Left kidney (tissue), 1 donor: ENCODE measurements at regions not wholly inside any gene's neighbourhood (a gene's known extent, or its start where the extent isn't known, plus 50 kb on each side); places are given as distances from the start of the nearest gene placed in this dataset.
"Not testable (repeated sequence)": the region's sequence is repeated elsewhere in the genome, so short reads cannot be mapped to it uniquely, and the experiment has no call there.

ENCODE experiments used
- DNase-seq: peaks from one replicate; pipeline ENCODE4 v3.0.0-alpha.2; 2013

- DNase-seq: no peak
Observed at GRCh38 chr12:5096241-5096924, 52.7 kb downstream of the KCNA5 start.

GRCh38 chr12:5097786-5098185 is 54.1 kb downstream of the KCNA5 start:
- DNase-seq: no peak

GRCh38 chr12:5099136-5099535 is 55.5 kb downstream of the KCNA5 start:
- no peak for DNase-seq

GRCh38 chr12:5099591-5099990 is 55.9 kb downstream of the KCNA5 start:
- DNase-seq: no peak

- DNase-seq: no peak
Observed at GRCh38 chr12:5101686-5102085, 58.0 kb downstream of the KCNA5 start.

GRCh38 chr12:5102261-5102789 is 58.6 kb downstream of the KCNA5 start:
- no peak for DNase-seq

- no peak for DNase-seq
Observed at GRCh38 chr12:5102806-5103205, 59.1 kb downstream of the KCNA5 start.

- no peak for DNase-seq
Observed at GRCh38 chr12:5110345-5110744, 66.7 kb downstream of the KCNA5 start.

- DNase-seq: no peak
Observed at GRCh38 chr12:5114436-5114835, 70.8 kb downstream of the KCNA5 start.

- not testable (repeated sequence) for DNase-seq
Observed at GRCh38 chr12:5121784-5122183, 78.1 kb downstream of the KCNA5 start.

GRCh38 chr12:5122256-5122831 is 78.7 kb downstream of the KCNA5 start:
- DNase-seq: not testable (repeated sequence)

- no peak for DNase-seq
Observed at GRCh38 chr12:5123921-5124320, 80.2 kb downstream of the KCNA5 start.

- DNase-seq: no peak
Observed at GRCh38 chr12:5124401-5124800, 80.7 kb downstream of the KCNA5 start.

GRCh38 chr12:5134861-5135525 is 91.3 kb downstream of the KCNA5 start:
- DNase-seq: no peak

- DNase-seq: no peak
Observed at GRCh38 chr12:5138256-5138655, 94.6 kb downstream of the KCNA5 start.

GRCh38 chr12:5138845-5139244 is 95.2 kb downstream of the KCNA5 start:
- no peak for DNase-seq

GRCh38 chr12:5139751-5140150 is 96.1 kb downstream of the KCNA5 start:
- no peak for DNase-seq

- no peak for DNase-seq
Observed at GRCh38 chr12:5140190-5140589, 96.5 kb downstream of the KCNA5 start.

- DNase-seq: no peak
Observed at GRCh38 chr12:5148880-5149279, 105.2 kb downstream of the KCNA5 start.

- DNase-seq: no peak
Observed at GRCh38 chr12:5154091-5154490, 110.4 kb downstream of the KCNA5 start.

GRCh38 chr12:5155866-5156265 is 112.2 kb downstream of the KCNA5 start:
- no peak for DNase-seq

- no peak for DNase-seq
Observed at GRCh38 chr12:5160827-5161226, 117.1 kb downstream of the KCNA5 start.

GRCh38 chr12:5163661-5164060 is 120.0 kb downstream of the KCNA5 start:
- no peak for DNase-seq
